Vagina (tissue), 2 donors: ENCODE measurements at regions not wholly inside any gene's neighbourhood (a gene's known extent, or its start where the extent isn't known, plus 50 kb on each side); places are given as distances from the start of the nearest gene placed in this dataset.

Experiments used
- CTCF ChIP-seq, 3 experiments: fragments of 450-650 bp in 2 of 3; fragments of 200-600 bp in 1 of 3; sonication (generic) in 1 of 3; IDR thresholded peaks; one replicate each; pipeline ENCODE4 v1.5.1; 2017 to 2019; ENCODE audit warnings: antibody characterized with exemption in 3 of 3, mild to moderate bottlenecking in 2 of 3, moderate library complexity in 2 of 3
- POLR2A ChIP-seq, 2 donors: fragments of 450-650 bp; IDR thresholded peaks; one replicate each; pipeline ENCODE4 v1.6.1; 2017; ENCODE audit warnings: antibody characterized with exemption in 2 of 2, mild to moderate bottlenecking in 2 of 2, moderate library complexity in 2 of 2
- POLR2AphosphoS5 ChIP-seq, 2 donors: sonication (generic); formaldehyde crosslinking; IDR thresholded peaks; one replicate each; pipeline ENCODE4 v1.9.0; 2017; ENCODE audit warnings: antibody characterized with exemption in 2 of 2, mild to moderate bottlenecking in 2 of 2, low read depth in 1 of 2; ENCODE audit not compliant: insufficient read depth in 1 of 2

GRCh38 chr7:123237-123636, 69.1 kb upstream of the FAM20C start:
- TF ChIP-seq POLR2A (IDR thresholded peaks at IDR 0.05) (no peak), CTCF (IDR thresholded peaks at IDR 0.05) (no peak), POLR2AphosphoS5 (IDR thresholded peaks at IDR 0.05; ENCODE audit: insufficient read depth in 1 of 2, low read depth in 1 of 2) (no peak)
